ENCODE measurements at regions not wholly inside any gene's neighbourhood (a gene's known extent, or its start where the extent isn't known, plus 50 kb on each side); places are given as distances from the start of the nearest gene placed in this dataset.

- H3K9me3 Mint-ChIP-seq (ENCODE audit: low read depth) = peaks cover 7% of the 10 kb centered on the region
Observed at GRCh38 chr12:19792028-19792427, 352.7 kb downstream of the AEBP2 start.

GRCh38 chr12:19794116-19794515 is 354.8 kb downstream of the AEBP2 start:
- no peaks in the 10 kb centered on the region for H3K27me3 Mint-ChIP-seq (ENCODE audit: low read depth)
- H3K27ac Mint-ChIP-seq (ENCODE audit: unreplicated experiment) = no peak overlapping the region
- H3K4me1 Mint-ChIP-seq (ENCODE audit: low read depth) = peaks cover 9% of the 10 kb centered on the region
- no peak for DNase-seq (ENCODE audit: low spot score)
- H3K4me3 Mint-ChIP-seq (ENCODE audit: unreplicated experiment) = no peak overlapping the region
- no peaks in the 10 kb centered on the region for H3K9me3 Mint-ChIP-seq (ENCODE audit: low read depth)
- TF ChIP-seq, protein P1, sequence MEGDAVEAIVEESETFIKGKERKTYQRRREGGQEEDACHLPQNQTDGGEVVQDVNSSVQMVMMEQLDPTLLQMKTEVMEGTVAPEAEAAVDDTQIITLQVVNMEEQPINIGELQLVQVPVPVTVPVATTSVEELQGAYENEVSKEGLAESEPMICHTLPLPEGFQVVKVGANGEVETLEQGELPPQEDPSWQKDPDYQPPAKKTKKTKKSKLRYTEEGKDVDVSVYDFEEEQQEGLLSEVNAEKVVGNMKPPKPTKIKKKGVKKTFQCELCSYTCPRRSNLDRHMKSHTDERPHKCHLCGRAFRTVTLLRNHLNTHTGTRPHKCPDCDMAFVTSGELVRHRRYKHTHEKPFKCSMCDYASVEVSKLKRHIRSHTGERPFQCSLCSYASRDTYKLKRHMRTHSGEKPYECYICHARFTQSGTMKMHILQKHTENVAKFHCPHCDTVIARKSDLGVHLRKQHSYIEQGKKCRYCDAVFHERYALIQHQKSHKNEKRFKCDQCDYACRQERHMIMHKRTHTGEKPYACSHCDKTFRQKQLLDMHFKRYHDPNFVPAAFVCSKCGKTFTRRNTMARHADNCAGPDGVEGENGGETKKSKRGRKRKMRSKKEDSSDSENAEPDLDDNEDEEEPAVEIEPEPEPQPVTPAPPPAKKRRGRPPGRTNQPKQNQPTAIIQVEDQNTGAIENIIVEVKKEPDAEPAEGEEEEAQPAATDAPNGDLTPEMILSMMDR (IDR thresholded peaks at IDR 0.05) = no peak
- no peaks in the 10 kb centered on the region for H3K36me3 Mint-ChIP-seq (ENCODE audit: low read depth)

More at GRCh38 chr12:19792028-19792427, 352.7 kb downstream of the AEBP2 start:
- Mint-ChIP-seq H3K27ac (ENCODE audit: unreplicated experiment) (no peak overlapping the region), H3K27me3 (ENCODE audit: low read depth) (no peaks in the 10 kb centered on the region), H3K4me3 (ENCODE audit: unreplicated experiment) (no peak overlapping the region), H3K4me1 (ENCODE audit: low read depth) (peaks cover 9% of the 10 kb centered on the region), H3K36me3 (ENCODE audit: low read depth) (peaks cover 4% of the 10 kb centered on the region)
- DNase-seq (ENCODE audit: low spot score) = no peak
- TF ChIP-seq, protein P1 (IDR thresholded peaks at IDR 0.05) = no peak

DNA sequence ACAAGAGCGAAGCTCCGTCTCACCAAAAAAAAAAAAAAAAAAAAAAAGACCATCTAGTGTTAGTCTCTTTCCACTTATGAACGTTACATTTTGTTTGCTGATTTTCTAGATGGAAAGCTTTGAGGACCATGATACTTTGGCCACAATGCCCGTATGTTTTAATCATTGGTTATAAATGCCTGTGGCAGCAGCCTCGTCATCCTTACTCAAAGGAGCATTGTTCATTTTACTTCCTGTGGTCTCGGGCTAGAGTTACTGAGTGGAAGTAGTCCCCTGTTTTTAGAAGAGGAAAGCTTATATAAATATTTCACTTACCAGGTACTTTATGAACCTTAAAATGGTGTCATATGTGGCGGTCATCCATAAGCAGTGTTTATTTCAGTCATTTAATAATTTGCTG is 359.9 kb downstream of the AEBP2 start:
- no peaks in the 10 kb centered on the region for H3K36me3 Mint-ChIP-seq (ENCODE audit: low read depth)
- H3K4me1 Mint-ChIP-seq (ENCODE audit: low read depth) = peaks cover 37% of the 10 kb centered on the region
- TF ChIP-seq, protein P1 (IDR thresholded peaks at IDR 0.05) = no peak
- H3K4me3 Mint-ChIP-seq (ENCODE audit: unreplicated experiment) = no peak overlapping the region
- H3K9me3 Mint-ChIP-seq (ENCODE audit: low read depth) = no peaks in the 10 kb centered on the region
- DNase-seq (ENCODE audit: low spot score) = no peak
- no peak overlapping the region for H3K27ac Mint-ChIP-seq (ENCODE audit: unreplicated experiment)
- H3K27me3 Mint-ChIP-seq (ENCODE audit: low read depth) = no peaks in the 10 kb centered on the region

- H3K4me1 Mint-ChIP-seq (ENCODE audit: low read depth) = peaks cover 36% of the 10 kb centered on the region
- no peaks in the 10 kb centered on the region for H3K27me3 Mint-ChIP-seq (ENCODE audit: low read depth)
- no peaks in the 10 kb centered on the region for H3K36me3 Mint-ChIP-seq (ENCODE audit: low read depth)
- TF ChIP-seq, protein P1 (IDR thresholded peaks at IDR 0.05) = no peak
- H3K9me3 Mint-ChIP-seq (ENCODE audit: low read depth) = no peaks in the 10 kb centered on the region
- DNase-seq (ENCODE audit: low spot score) = no peak
- H3K4me3 Mint-ChIP-seq (ENCODE audit: unreplicated experiment) = no peak overlapping the region
- H3K27ac Mint-ChIP-seq (ENCODE audit: unreplicated experiment) = peak overlapping the region; percentile 55
Observed at GRCh38 chr12:19799895-19800602, 360.8 kb downstream of the AEBP2 start.

- no peak for DNase-seq (ENCODE audit: low spot score)
- Mint-ChIP-seq H3K9me3 (ENCODE audit: low read depth) (no peaks in the 10 kb centered on the region), H3K4me3 (ENCODE audit: unreplicated experiment) (no peak overlapping the region), H3K27ac (ENCODE audit: unreplicated experiment) (peak overlapping the region; percentile 70), H3K4me1 (ENCODE audit: low read depth) (peaks cover 36% of the 10 kb centered on the region), H3K36me3 (ENCODE audit: low read depth) (no peaks in the 10 kb centered on the region), H3K27me3 (ENCODE audit: low read depth) (no peaks in the 10 kb centered on the region)
- TF ChIP-seq, protein P1 (IDR thresholded peaks at IDR 0.05) = no peak
Observed at GRCh38 chr12:19800884-19801283, 361.6 kb downstream of the AEBP2 start.

All from chondrocyte (in vitro differentiated cells).